AG09309 (cell line): ENCODE measurements at regions not wholly inside any gene's neighbourhood (a gene's known extent, or its start where the extent isn't known, plus 50 kb on each side); places are given as distances from the start of the nearest gene placed in this dataset.

Experiments used
- DNase-seq: peaks from one replicate; pipeline ENCODE4 v3.0.0-alpha.2; 2010; ENCODE audit warnings: low read depth
- H3K4me3 ChIP-seq: 2 replicates; pipeline ENCODE4 v1.5.1; 2011; ENCODE audit warnings: mild to moderate bottlenecking, low read depth, low read length, moderate library complexity; ENCODE audit not compliant: control insufficient read depth
- TF ChIP-seq, protein P1 (sequence below): IDR thresholded peaks from 2 replicates; pipeline ENCODE4 v1.5.1; 2011; ENCODE audit warnings: mild to moderate bottlenecking, low read depth, low read length, inconsistent platforms; ENCODE audit not compliant: insufficient read depth, control insufficient read depth; ENCODE audit errors: missing control alignments

DNA sequence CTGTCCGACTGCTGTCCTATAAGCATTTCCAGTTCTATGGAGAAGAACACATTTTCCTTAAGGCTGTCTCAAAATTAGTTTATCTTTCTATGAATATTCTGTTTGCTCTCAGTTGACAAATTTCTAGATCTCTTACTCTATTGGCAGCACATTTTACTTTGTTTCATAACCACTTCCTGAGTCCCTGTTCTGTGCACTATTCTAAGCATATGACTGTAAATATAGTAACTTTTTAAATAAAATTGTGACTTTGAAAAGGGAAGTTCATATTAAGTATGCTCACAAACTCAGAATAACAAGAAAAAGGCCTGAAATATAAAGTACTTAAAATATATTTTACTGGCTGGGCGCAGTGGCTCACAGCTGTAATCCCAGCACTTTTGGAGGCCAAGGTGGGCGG is 56.5 kb upstream of the HTR2A start:
- TF ChIP-seq, protein P1, sequence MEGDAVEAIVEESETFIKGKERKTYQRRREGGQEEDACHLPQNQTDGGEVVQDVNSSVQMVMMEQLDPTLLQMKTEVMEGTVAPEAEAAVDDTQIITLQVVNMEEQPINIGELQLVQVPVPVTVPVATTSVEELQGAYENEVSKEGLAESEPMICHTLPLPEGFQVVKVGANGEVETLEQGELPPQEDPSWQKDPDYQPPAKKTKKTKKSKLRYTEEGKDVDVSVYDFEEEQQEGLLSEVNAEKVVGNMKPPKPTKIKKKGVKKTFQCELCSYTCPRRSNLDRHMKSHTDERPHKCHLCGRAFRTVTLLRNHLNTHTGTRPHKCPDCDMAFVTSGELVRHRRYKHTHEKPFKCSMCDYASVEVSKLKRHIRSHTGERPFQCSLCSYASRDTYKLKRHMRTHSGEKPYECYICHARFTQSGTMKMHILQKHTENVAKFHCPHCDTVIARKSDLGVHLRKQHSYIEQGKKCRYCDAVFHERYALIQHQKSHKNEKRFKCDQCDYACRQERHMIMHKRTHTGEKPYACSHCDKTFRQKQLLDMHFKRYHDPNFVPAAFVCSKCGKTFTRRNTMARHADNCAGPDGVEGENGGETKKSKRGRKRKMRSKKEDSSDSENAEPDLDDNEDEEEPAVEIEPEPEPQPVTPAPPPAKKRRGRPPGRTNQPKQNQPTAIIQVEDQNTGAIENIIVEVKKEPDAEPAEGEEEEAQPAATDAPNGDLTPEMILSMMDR, result no peak
- no peak overlapping the region for H3K4me3 ChIP-seq
- DNase-seq, result no peak

DNA sequence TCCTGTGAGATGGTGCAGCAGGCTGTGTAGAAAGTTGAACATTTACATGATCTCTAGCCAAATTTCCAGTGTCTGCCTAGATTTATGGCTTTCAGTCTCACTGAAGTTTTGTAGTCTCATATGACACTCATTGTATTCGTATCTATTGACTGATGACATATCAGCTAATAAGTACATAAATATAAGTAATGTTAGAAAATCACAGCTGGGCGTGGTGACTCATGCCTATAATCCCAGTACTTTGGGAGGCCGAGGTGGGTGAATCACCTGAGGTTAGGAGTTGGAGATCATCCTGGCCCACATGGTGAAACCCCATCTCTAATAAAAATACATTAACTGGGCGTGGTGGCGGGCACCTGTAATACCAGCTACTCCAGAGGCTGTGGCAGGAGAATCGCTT is 54.7 kb upstream of the HTR2A start:
- TF ChIP-seq, protein P1, result no peak
- no peak for DNase-seq

DNA sequence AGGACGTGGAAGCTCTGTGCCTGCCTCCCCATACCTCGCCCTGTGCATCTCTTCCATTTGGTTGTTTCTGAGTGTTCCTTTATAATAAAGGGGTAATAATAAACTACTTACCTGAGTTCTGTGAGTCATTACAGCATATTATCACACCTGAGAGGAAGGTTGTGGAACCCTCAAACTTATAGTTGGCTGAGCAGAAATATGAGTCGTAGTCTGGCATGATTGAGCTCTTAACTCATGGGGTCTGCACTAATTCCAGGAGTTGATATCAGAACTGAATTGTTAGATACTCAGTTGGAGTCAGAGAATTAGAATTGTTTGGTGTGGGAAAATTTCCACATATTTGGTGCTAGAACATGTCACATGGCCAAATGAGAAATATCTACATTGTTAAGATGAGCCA is 52.4 kb upstream of the HTR2A start:
- H3K4me3 ChIP-seq, result no peak overlapping the region
- TF ChIP-seq, protein P1, result no peak
- DNase-seq, result no peak

More for the DNA sequence above, 54.7 kb upstream of the HTR2A start:
- H3K4me3 ChIP-seq, result no peak overlapping the region

DNA sequence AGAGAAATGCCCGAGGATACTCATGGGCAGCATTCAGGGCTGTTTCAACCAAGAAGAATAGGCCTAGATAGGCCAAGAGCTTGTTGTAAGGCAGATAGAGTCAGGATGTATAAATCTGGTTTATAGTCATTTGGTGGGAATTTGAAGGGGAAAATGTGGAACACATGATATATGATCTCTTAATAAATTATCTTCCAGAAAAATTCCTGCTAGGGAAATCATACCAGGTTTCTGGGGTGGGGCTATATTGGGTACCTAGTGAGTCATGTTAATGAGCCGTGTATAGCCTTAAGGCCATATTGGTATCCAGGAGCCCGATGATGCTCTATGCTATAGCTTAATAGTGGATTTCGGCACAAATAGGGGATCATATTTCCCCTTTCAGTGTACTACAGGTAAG is 51.5 kb upstream of the HTR2A start:
- DNase-seq, result no peak
- no peak overlapping the region for H3K4me3 ChIP-seq
- TF ChIP-seq, protein P1, result no peak

DNA sequence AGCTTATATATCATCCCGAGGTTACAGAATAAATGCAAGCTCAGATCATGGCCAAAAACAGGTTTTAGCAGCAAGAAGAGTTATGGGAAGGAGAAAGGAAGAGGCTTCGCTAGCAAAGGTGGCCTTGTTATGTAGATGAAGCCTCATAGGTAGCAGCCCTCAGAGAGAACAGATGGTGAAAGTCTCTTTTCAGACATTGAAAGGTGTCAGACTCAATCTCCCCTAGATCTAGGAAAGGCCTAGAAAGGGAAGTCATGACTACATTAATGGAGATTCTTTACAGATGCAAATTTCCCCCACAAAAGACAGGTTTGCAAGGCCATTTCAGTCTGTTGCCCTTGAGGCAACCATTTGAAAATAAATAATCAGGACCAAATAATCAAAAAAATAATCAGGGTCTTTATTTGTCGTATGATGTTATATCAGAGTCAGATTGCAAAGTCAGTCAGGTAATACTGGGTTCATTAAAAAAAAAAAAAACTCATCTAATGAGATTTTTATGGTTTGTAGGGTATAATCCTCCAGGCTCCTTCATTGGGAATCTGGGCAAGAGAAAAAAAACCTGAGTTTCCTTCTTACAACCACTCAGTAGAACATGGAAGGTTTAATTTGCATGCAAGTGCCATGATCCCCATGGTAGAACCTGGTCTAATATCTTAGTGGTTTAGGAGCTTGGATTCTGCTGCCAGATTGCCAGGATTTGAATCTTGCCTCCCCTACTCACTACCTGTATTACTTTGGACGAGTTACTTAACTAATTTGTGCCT is 50.8 kb upstream of the HTR2A start:
- DNase-seq, result no peak
- TF ChIP-seq, protein P1, result no peak
- H3K4me3 ChIP-seq, result no peak overlapping the region
